A549 (cell line): ENCODE measurements at regions not wholly inside any gene's neighbourhood (a gene's known extent, or its start where the extent isn't known, plus 50 kb on each side); places are given as distances from the start of the nearest gene placed in this dataset.

Experiments
- HOXA7 ChIP-seq: fragments of 250-450 bp; sonication (Bioruptor Pico); IDR thresholded peaks from 2 replicates; pipeline ENCODE4 v1.5.0; 2020; ENCODE audit warnings: mild to moderate bottlenecking, moderate library complexity
- MAFK ChIP-seq: fragments of 450-650 bp; IDR thresholded peaks from 2 replicates; pipeline ENCODE4 v1.6.1; 2014; ENCODE audit not compliant: partially characterized antibody
- MYC ChIP-seq: IDR thresholded peaks from 2 replicates; pipeline ENCODE4 v1.6.1; 2012; ENCODE audit warnings: mild to moderate bottlenecking, inconsistent platforms, low read length, improper control_type of control experiment, borderline replicate concordance
- ZFP36 ChIP-seq: fragments of 450-650 bp; IDR thresholded peaks from 2 replicates; pipeline ENCODE4 v1.6.1; 2014; ENCODE audit warnings: borderline replicate concordance; ENCODE audit not compliant: partially characterized antibody
- TF ChIP-seq, protein P1 (sequence below): fragments of >200 bp; sonication (Bioruptor Twin); formaldehyde crosslinking; IDR thresholded peaks from 3 replicates; pipeline ENCODE4 v1.5.1; 2016
- TF ChIP-seq, protein P2 (sequence below): fragments of 200-600 bp; sonication (generic); IDR thresholded peaks from 2 replicates; pipeline ENCODE4 v1.6.1; 2016; ENCODE audit warnings: antibody characterized with exemption, mild to moderate bottlenecking, moderate library complexity
- TF ChIP-seq, protein P3 (sequence below): IDR thresholded peaks from 2 replicates; pipeline ENCODE4 v1.6.1; 2012

DNA sequence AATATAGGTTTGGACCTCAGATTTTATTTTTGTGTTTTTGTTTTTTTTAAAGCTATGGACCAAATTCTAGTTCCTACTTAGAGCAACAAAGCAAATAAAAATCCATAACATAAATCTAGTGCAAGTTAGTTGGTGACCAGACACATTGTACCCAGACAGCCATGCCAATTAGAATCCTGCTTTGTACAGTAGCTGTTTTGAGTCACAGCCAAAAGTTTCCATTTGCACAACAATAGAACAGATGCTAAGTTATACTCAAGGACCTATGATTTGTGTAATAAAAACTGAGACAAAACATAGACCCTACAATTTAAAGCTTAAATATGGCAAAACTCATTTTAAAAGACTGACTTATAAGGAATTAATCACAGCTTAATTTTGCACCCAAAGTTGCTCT is 513.1 kb upstream of the CBLB start:
- TF ChIP-seq HOXA7 (no peak), MYC (no peak), ZFP36 (no peak), MAFK (no peak)
- TF ChIP-seq, protein P1, sequence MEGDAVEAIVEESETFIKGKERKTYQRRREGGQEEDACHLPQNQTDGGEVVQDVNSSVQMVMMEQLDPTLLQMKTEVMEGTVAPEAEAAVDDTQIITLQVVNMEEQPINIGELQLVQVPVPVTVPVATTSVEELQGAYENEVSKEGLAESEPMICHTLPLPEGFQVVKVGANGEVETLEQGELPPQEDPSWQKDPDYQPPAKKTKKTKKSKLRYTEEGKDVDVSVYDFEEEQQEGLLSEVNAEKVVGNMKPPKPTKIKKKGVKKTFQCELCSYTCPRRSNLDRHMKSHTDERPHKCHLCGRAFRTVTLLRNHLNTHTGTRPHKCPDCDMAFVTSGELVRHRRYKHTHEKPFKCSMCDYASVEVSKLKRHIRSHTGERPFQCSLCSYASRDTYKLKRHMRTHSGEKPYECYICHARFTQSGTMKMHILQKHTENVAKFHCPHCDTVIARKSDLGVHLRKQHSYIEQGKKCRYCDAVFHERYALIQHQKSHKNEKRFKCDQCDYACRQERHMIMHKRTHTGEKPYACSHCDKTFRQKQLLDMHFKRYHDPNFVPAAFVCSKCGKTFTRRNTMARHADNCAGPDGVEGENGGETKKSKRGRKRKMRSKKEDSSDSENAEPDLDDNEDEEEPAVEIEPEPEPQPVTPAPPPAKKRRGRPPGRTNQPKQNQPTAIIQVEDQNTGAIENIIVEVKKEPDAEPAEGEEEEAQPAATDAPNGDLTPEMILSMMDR, result no peak
- TF ChIP-seq, protein P2, sequence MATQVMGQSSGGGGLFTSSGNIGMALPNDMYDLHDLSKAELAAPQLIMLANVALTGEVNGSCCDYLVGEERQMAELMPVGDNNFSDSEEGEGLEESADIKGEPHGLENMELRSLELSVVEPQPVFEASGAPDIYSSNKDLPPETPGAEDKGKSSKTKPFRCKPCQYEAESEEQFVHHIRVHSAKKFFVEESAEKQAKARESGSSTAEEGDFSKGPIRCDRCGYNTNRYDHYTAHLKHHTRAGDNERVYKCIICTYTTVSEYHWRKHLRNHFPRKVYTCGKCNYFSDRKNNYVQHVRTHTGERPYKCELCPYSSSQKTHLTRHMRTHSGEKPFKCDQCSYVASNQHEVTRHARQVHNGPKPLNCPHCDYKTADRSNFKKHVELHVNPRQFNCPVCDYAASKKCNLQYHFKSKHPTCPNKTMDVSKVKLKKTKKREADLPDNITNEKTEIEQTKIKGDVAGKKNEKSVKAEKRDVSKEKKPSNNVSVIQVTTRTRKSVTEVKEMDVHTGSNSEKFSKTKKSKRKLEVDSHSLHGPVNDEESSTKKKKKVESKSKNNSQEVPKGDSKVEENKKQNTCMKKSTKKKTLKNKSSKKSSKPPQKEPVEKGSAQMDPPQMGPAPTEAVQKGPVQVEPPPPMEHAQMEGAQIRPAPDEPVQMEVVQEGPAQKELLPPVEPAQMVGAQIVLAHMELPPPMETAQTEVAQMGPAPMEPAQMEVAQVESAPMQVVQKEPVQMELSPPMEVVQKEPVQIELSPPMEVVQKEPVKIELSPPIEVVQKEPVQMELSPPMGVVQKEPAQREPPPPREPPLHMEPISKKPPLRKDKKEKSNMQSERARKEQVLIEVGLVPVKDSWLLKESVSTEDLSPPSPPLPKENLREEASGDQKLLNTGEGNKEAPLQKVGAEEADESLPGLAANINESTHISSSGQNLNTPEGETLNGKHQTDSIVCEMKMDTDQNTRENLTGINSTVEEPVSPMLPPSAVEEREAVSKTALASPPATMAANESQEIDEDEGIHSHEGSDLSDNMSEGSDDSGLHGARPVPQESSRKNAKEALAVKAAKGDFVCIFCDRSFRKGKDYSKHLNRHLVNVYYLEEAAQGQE, result no peak
- TF ChIP-seq, protein P3, sequence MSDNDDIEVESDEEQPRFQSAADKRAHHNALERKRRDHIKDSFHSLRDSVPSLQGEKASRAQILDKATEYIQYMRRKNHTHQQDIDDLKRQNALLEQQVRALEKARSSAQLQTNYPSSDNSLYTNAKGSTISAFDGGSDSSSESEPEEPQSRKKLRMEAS, result no peak
